Lower leg skin (tissue), 3 donors: ENCODE measurements at regions not wholly inside any gene's neighbourhood (a gene's known extent, or its start where the extent isn't known, plus 50 kb on each side); places are given as distances from the start of the nearest gene placed in this dataset.

ENCODE experiments used
- CTCF ChIP-seq, 3 donors: fragments of 450-650 bp; IDR thresholded peaks; one replicate each; pipeline ENCODE4 v1.5.1; 2016; ENCODE audit warnings: antibody characterized with exemption in 3 of 3, mild to moderate bottlenecking in 3 of 3, moderate library complexity in 2 of 3
- POLR2A ChIP-seq, 2 donors: fragments of 450-650 bp; IDR thresholded peaks; one replicate each; pipeline ENCODE4 v1.6.1; 2016 to 2017; ENCODE audit warnings: antibody characterized with exemption in 2 of 2, mild to moderate bottlenecking in 1 of 2, moderate library complexity in 1 of 2

GRCh38 chr15:98554272-98555172 is 93.8 kb upstream of the IGF1R start:
- no peak for TF ChIP-seq CTCF (IDR thresholded peaks at IDR 0.05)
- TF ChIP-seq POLR2A (IDR thresholded peaks at IDR 0.05), result no peak
